CD4-positive, alpha-beta T cell treated with Interferon alpha-2 for 1 hour (primary cell): ENCODE measurements at regions not wholly inside any gene's neighbourhood (a gene's known extent, or its start where the extent isn't known, plus 50 kb on each side); places are given as distances from the start of the nearest gene placed in this dataset.
A peak's percentile ranks its signal among the peaks of the same experiment; 100 is the strongest.
"Not testable (repeated sequence)": the region's sequence is repeated elsewhere in the genome, so short reads cannot be mapped to it uniquely, and the experiment has no call there.

ENCODE experiments used
- DNase-seq, 2 donors: peaks; one replicate each; pipeline ENCODE4 v3.0.0-alpha.2; 2020 to 2022

GRCh38 chr9:3773362-3774060, 247.7 kb upstream of the RFX3 start:
- no peak for DNase-seq

DNA sequence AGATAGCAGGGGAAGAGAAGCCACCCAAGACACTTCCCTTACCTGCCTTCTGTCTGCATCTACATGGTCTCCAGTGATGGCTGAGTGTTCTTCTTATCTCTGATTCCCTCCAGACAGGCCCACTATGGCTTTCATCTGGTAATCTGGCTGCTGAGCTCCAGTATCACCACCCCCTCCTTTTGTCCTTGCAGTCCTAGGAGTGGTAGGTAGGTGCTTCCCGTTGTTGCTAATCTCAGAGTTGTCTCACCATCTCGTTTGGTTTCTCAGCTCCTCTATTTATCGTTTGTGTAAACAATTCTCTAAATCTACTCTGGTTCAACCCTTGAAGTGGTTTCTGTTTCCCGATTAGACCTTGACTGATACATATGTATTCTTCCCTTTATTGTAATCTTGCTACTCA, 243.8 kb upstream of the RFX3 start:
- no peak for DNase-seq

DNA sequence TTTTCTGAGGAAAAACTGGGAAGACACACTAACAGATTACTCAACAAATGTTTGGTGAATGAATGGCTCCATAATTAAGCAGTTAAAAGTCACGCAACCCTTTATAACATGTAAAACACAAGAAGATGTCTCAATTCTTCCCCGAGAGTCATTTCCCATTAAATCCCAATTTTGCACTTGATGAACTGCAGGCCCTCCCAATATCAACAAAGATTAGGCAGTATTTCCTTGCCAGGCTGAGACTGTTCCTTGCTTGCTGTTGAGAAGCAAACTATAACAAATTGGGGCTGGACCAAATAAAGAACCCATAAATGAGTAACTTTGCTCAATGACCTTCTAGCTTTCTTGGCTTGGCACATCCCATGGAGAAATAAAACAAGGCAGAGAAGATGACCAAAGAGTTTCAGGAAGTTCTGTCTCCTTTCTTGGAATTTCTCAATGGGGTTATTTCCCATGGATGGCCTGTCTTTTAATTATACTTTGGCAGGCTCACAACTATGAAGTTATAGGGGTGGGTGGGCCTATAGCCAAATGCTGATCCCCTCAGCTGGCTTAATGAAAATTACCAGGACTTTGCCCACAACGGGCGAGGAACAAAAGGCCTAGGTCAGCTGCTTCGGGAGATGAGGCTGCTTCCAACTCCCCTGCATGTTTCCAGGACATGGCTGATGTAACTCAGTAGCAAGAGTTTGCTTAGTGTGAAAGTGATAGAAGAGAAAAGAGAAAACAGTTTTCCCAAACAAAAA, 243.1 kb upstream of the RFX3 start:
- no peak for DNase-seq

DNA sequence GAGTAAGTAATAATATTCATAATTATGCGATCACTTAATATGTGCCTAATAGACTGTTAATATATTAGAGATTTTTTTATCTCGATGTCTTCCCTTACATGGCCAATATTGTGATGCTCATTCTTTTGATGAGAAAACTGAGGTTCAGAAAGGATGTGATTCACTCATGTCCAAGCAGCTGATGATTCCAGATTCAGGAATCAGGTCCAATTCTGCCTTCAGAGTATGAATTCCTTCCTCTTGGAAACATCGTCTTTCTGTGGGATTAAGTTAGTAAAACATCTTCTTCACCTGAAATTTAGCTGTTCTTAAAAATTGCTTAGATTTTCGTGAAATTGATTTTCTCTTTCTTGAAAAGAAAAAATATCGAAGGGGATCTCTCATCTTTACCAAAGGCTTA, 242.5 kb upstream of the RFX3 start:
- no peak for DNase-seq

GRCh38 chr9:3762076-3762475, 236.3 kb upstream of the RFX3 start:
- DNase-seq = no peak

GRCh38 chr9:3760031-3760430, 234.2 kb upstream of the RFX3 start:
- no peak for DNase-seq

- DNase-seq = no peak
Observed at GRCh38 chr9:3758816-3759576, 233.2 kb upstream of the RFX3 start.

DNA sequence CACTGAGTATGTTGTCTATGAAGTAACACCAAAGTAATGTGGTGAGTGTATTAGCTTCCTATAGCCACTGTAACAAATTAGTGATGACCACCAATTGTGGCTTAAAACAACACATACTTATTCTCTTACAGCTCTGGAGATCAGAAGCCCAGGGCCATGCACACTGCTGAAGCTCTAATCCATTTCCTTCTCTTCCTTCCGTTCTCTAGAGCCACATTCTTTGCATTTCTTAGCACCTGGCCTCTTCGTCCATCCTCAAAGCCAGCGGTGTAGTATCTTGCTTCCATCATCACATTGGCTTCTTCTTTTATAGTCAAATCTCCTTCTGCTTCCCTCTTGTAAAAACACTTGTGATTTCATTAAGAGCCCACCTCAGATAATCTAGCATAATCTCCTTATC, 230.3 kb upstream of the RFX3 start:
- DNase-seq = no peak

DNA sequence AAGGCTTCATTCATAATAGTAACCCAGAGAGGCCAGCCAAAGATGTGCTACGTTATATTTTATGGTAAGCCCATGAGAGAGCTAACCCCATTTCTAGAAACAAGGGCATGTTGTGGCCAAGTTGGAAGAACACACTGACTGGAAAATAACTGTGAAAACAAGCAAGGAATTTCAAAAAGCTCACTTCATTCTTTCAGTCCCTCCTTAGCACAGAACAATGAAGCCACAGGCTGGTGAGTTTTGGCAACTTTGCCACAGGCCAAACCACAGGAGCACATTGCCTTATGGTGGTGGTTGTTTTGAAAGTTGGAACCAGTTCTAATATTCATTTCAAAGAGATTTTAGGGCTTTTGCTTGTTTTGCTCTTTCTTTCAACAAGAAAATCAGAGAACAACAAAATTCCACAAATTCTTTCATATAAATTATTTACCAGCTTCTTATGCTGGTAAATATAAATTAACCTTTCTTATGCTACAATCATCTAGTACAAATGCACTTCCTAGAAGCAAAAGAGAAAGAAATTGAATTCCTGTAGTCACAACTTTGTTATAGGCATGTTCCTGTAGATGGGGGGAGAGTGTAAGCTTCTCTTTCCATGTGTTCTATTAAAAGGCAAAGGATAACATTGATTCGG, 225.4 kb upstream of the RFX3 start:
- peak in 1 of 2 donors; percentile 8 for DNase-seq

DNA sequence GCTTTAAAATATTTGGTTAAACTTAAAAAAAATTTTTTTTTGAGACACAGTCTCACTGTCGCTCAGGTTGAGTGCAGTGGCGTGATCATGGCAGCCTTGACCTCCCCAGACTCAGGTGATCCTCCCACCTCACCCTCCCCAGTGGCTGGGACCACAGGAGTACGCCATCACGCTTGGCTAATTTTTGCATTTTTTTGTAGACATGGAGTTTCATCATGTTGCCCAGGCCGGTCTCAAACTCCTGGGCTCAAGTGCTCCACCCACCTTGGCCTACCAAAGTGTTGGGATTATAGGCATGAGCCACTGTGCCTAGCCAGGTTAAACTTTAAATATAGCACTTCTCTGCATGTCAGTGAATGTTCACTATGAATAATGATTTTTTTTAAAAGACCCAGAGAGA, 224.5 kb upstream of the RFX3 start:
- no peak for DNase-seq

GRCh38 chr9:3746296-3747275, 220.8 kb upstream of the RFX3 start:
- no peak for DNase-seq

DNA sequence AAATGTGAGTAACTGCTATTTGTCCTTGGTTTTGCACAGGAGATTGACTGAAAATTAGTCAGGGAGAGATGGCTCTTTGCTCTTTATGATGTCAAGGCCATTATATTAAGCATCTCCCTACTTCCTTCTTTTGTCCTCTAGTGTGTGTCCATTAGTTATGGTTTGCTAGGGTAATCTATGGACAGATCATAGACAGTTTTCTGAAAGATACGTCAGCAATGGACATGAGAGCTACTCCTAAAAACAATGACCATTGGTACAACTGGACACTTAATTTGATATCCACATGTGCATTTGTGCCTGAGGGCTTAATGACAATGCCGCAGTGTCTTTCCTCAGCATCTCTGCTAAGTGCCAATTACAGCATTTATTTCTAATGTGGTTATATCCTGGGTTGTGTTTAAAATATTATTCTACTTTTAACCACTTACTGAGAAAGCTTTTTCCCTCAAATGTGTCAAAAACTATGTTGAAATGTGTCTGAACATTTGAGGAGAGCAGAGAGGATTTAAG, 218.2 kb upstream of the RFX3 start:
- DNase-seq = no peak

DNA sequence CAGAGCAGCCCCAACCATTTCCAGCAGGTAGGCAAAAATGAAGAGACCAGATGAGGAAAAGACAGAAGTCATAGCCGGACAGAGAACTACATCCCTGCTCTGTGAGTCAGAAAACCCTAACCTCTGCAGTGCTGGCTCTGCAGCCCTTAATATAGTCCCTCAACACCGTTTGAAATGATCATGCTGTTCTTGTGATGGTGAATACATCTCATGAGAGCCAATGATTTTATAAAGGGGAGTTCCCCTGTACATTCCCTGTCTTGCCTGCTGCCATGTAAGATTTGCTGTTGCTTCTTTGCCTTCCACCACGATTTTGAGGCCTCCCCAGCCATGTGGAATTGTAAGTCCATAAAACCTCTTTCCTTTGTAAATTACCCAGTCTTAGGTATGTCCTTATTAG, 216.8 kb upstream of the RFX3 start:
- DNase-seq = no peak

GRCh38 chr9:3741729-3742128, 215.9 kb upstream of the RFX3 start:
- DNase-seq = no peak

DNA sequence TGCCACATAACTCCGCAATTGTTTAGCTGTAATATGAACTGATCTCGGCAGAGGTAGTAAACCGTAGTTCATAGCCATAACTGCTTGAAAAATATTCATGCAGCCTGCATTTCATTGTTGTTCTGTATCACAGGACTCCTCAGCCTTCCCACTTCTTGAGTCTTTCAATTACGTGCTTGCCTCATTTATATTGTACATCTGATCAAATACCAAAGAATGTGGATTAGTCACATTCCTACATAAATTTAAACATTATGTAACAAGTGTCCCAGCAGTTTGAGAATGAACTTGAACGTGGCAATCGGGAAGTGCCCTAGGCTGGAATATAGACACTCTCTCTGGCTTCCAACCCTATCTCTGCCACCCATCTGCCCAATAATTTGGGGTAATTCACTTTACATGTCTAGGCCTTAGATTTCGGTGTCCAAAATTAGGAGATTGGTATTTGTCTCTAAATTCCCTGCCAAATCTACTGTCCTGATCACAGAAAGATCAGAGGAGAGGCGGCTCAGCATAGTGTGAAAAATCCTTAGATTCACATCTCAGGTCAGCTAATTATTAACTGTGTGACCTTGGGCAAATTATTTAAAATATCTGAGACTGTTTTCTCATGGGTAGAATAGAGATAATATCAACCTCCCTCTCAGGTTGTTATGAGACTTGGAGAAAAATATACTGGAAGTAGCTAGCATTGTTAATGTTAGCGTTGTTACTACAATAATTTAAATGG, 215.1 kb upstream of the RFX3 start:
- no peak for DNase-seq

- no peak for DNase-seq
Observed at GRCh38 chr9:3736161-3736560, 210.4 kb upstream of the RFX3 start.

DNA sequence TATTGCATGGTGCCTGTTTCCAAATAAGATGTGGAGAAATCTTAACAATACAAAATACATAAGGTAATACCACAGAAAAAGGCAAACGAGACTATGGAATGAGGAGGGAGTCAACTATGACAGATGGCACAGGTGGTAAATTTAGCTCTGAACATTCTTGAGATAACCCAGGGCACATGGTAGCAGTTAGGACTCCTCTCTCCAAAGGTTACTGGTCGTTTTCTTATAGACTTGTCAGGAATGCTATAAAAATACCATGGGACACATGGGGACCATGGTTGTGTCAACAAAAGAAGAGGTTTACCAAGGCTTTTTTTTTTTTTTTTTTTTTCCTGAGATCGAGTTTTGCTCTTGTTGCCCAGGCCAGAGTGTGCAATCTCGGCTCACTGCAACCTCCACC, 209.4 kb upstream of the RFX3 start:
- DNase-seq = no peak

- not testable (repeated sequence) for DNase-seq
Observed at GRCh38 chr9:3733527-3734262, 207.9 kb upstream of the RFX3 start.

- no peak for DNase-seq
Observed at GRCh38 chr9:3733039-3733408, 207.2 kb upstream of the RFX3 start.
